ENCODE measurements at regions not wholly inside any gene's neighbourhood (a gene's known extent, or its start where the extent isn't known, plus 50 kb on each side); places are given as distances from the start of the nearest gene placed in this dataset.

GRCh38 chr18:39113790-39114189 is 1548.2 kb upstream of the CELF4 start:
- Mint-ChIP-seq H3K36me3 (ENCODE audit: insufficient read depth) (no peaks in the 10 kb centered on the region), H3K4me1 (no peaks in the 10 kb centered on the region), H3K4me3 (no peak overlapping the region), H3K27me3 (no peaks in the 10 kb centered on the region), H3K9me3 (peaks cover 13% of the 10 kb centered on the region), H3K27ac (ENCODE audit: low read depth) (no peak overlapping the region)
- ATAC-seq (replicated peaks; ENCODE audit: extremely low read depth, poor library complexity, severe bottlenecking) (no peak), DNase-seq (ENCODE audit: low spot score in 2 of 2) (no peak)

- no peak overlapping the region for H3K4me3 Mint-ChIP-seq
- no peaks in the 10 kb centered on the region for H3K27me3 Mint-ChIP-seq
- no peaks in the 10 kb centered on the region for H3K4me1 Mint-ChIP-seq
- peaks cover 18% of the 10 kb centered on the region for H3K9me3 Mint-ChIP-seq
- DNase-seq (ENCODE audit: low spot score in 2 of 2) = no peak
- H3K27ac Mint-ChIP-seq (ENCODE audit: low read depth) = no peak overlapping the region
- H3K36me3 Mint-ChIP-seq (ENCODE audit: insufficient read depth) = no peaks in the 10 kb centered on the region
- ATAC-seq (replicated peaks; ENCODE audit: extremely low read depth, poor library complexity, severe bottlenecking) = no peak
Measured at GRCh38 chr18:39105104-39105503, 1539.5 kb upstream of the CELF4 start.

GRCh38 chr18:39072970-39073369 is 1507.4 kb upstream of the CELF4 start:
- H3K9me3 Mint-ChIP-seq = peaks cover 6% of the 10 kb centered on the region
- no peaks in the 10 kb centered on the region for H3K36me3 Mint-ChIP-seq (ENCODE audit: insufficient read depth)
- H3K4me3 Mint-ChIP-seq = no peak overlapping the region
- H3K27me3 Mint-ChIP-seq = no peaks in the 10 kb centered on the region
- no peak overlapping the region for H3K27ac Mint-ChIP-seq (ENCODE audit: low read depth)
- no peaks in the 10 kb centered on the region for H3K4me1 Mint-ChIP-seq
- ATAC-seq (replicated peaks; ENCODE audit: extremely low read depth, poor library complexity, severe bottlenecking) = no peak
- DNase-seq (ENCODE audit: low spot score in 2 of 2) = no peak

- no peak for DNase-seq (ENCODE audit: low spot score in 2 of 2)
- Mint-ChIP-seq H3K4me1 (no peaks in the 10 kb centered on the region), H3K4me3 (no peak overlapping the region)
Measured at GRCh38 chr18:39062426-39062825, 1496.8 kb upstream of the CELF4 start.

GRCh38 chr18:39058386-39059000 is 1492.9 kb upstream of the CELF4 start:
- DNase-seq (ENCODE audit: low spot score in 2 of 2) (no peak), ATAC-seq (replicated peaks; ENCODE audit: extremely low read depth, poor library complexity, severe bottlenecking) (no peak)
- H3K4me3 Mint-ChIP-seq = no peak overlapping the region
- no peak overlapping the region for H3K27ac Mint-ChIP-seq (ENCODE audit: low read depth)
- H3K36me3 Mint-ChIP-seq (ENCODE audit: insufficient read depth) = no peaks in the 10 kb centered on the region
- H3K27me3 Mint-ChIP-seq = no peaks in the 10 kb centered on the region
- no peaks in the 10 kb centered on the region for H3K4me1 Mint-ChIP-seq
- H3K9me3 Mint-ChIP-seq = peaks cover 7% of the 10 kb centered on the region

More at GRCh38 chr18:39062426-39062825, 1496.8 kb upstream of the CELF4 start:
- no peak overlapping the region for H3K27ac Mint-ChIP-seq (ENCODE audit: low read depth)
- H3K36me3 Mint-ChIP-seq (ENCODE audit: insufficient read depth) = no peaks in the 10 kb centered on the region
- H3K9me3 Mint-ChIP-seq = peaks cover 25% of the 10 kb centered on the region
- no peaks in the 10 kb centered on the region for H3K27me3 Mint-ChIP-seq
- ATAC-seq (replicated peaks; ENCODE audit: extremely low read depth, poor library complexity, severe bottlenecking) = no peak

GRCh38 chr18:39057423-39058064 is 1491.9 kb upstream of the CELF4 start:
- Mint-ChIP-seq H3K36me3 (ENCODE audit: insufficient read depth) (no peaks in the 10 kb centered on the region), H3K4me1 (no peaks in the 10 kb centered on the region), H3K27ac (ENCODE audit: low read depth) (no peak overlapping the region), H3K27me3 (no peaks in the 10 kb centered on the region), H3K9me3 (peaks cover 10% of the 10 kb centered on the region), H3K4me3 (no peak overlapping the region)
- ATAC-seq (replicated peaks; ENCODE audit: extremely low read depth, poor library complexity, severe bottlenecking) (no peak), DNase-seq (ENCODE audit: low spot score in 2 of 2) (no peak)

GRCh38 chr18:39053571-39053970 is 1488.0 kb upstream of the CELF4 start:
- Mint-ChIP-seq H3K9me3 (peaks cover 14% of the 10 kb centered on the region), H3K27ac (ENCODE audit: low read depth) (no peak overlapping the region), H3K27me3 (no peaks in the 10 kb centered on the region), H3K36me3 (ENCODE audit: insufficient read depth) (no peaks in the 10 kb centered on the region), H3K4me3 (no peak overlapping the region), H3K4me1 (no peaks in the 10 kb centered on the region)
- DNase-seq (ENCODE audit: low spot score in 2 of 2) (no peak), ATAC-seq (replicated peaks; ENCODE audit: extremely low read depth, poor library complexity, severe bottlenecking) (no peak)

- no peak overlapping the region for H3K27ac Mint-ChIP-seq (ENCODE audit: low read depth)
- no peak overlapping the region for H3K4me3 Mint-ChIP-seq
- H3K9me3 Mint-ChIP-seq = peaks cover 14% of the 10 kb centered on the region
Measured at GRCh38 chr18:39051013-39051412, 1485.4 kb upstream of the CELF4 start.

GRCh38 chr18:39039813-39040212 is 1474.2 kb upstream of the CELF4 start:
- H3K9me3 Mint-ChIP-seq = peaks cover 6% of the 10 kb centered on the region
- H3K4me1 Mint-ChIP-seq = no peaks in the 10 kb centered on the region
- peaks cover 2% of the 10 kb centered on the region for H3K36me3 Mint-ChIP-seq (ENCODE audit: insufficient read depth)
- H3K27me3 Mint-ChIP-seq = no peaks in the 10 kb centered on the region
- H3K27ac Mint-ChIP-seq (ENCODE audit: low read depth) = no peak overlapping the region
- DNase-seq (ENCODE audit: low spot score in 2 of 2) (no peak), ATAC-seq (replicated peaks; ENCODE audit: extremely low read depth, poor library complexity, severe bottlenecking) (no peak)
- no peak overlapping the region for H3K4me3 Mint-ChIP-seq

More at GRCh38 chr18:39051013-39051412, 1485.4 kb upstream of the CELF4 start:
- no peaks in the 10 kb centered on the region for H3K36me3 Mint-ChIP-seq (ENCODE audit: insufficient read depth)
- no peaks in the 10 kb centered on the region for H3K27me3 Mint-ChIP-seq
- ATAC-seq (replicated peaks; ENCODE audit: extremely low read depth, poor library complexity, severe bottlenecking) (no peak), DNase-seq (ENCODE audit: low spot score in 2 of 2) (no peak)
- no peaks in the 10 kb centered on the region for H3K4me1 Mint-ChIP-seq

- H3K27ac Mint-ChIP-seq (ENCODE audit: low read depth) = no peak overlapping the region
- H3K4me1 Mint-ChIP-seq = no peaks in the 10 kb centered on the region
- ATAC-seq (replicated peaks; ENCODE audit: extremely low read depth, poor library complexity, severe bottlenecking) (no peak), DNase-seq (ENCODE audit: low spot score in 2 of 2) (no peak)
- no peak overlapping the region for H3K4me3 Mint-ChIP-seq
- H3K36me3 Mint-ChIP-seq (ENCODE audit: insufficient read depth) = no peaks in the 10 kb centered on the region
- peaks cover 6% of the 10 kb centered on the region for H3K9me3 Mint-ChIP-seq
- H3K27me3 Mint-ChIP-seq = no peaks in the 10 kb centered on the region
Measured at GRCh38 chr18:39037925-39038324, 1472.3 kb upstream of the CELF4 start.

- DNase-seq (ENCODE audit: low spot score in 2 of 2) (no peak), ATAC-seq (replicated peaks; ENCODE audit: extremely low read depth, poor library complexity, severe bottlenecking) (no peak)
- Mint-ChIP-seq H3K36me3 (ENCODE audit: insufficient read depth) (no peaks in the 10 kb centered on the region), H3K27ac (ENCODE audit: low read depth) (no peak overlapping the region), H3K4me3 (no peak overlapping the region), H3K9me3 (peaks cover 12% of the 10 kb centered on the region), H3K27me3 (no peaks in the 10 kb centered on the region), H3K4me1 (no peaks in the 10 kb centered on the region)
Measured at GRCh38 chr18:39033312-39033711, 1467.7 kb upstream of the CELF4 start.

GRCh38 chr18:39031647-39032046 is 1466.0 kb upstream of the CELF4 start:
- Mint-ChIP-seq H3K4me3 (no peak overlapping the region), H3K4me1 (no peaks in the 10 kb centered on the region), H3K27ac (ENCODE audit: low read depth) (no peak overlapping the region), H3K27me3 (no peaks in the 10 kb centered on the region), H3K9me3 (peaks cover 7% of the 10 kb centered on the region), H3K36me3 (ENCODE audit: insufficient read depth) (no peaks in the 10 kb centered on the region)
- ATAC-seq (replicated peaks; ENCODE audit: extremely low read depth, poor library complexity, severe bottlenecking) = no peak
- no peak for DNase-seq (ENCODE audit: low spot score in 2 of 2)

- H3K9me3 Mint-ChIP-seq = peaks cover 6% of the 10 kb centered on the region
- H3K27me3 Mint-ChIP-seq = no peaks in the 10 kb centered on the region
Measured at GRCh38 chr18:39030124-39030655, 1464.6 kb upstream of the CELF4 start.

More at GRCh38 chr18:39030124-39030655, 1464.6 kb upstream of the CELF4 start:
- Mint-ChIP-seq H3K4me3 (no peak overlapping the region), H3K27ac (ENCODE audit: low read depth) (no peak overlapping the region), H3K4me1 (no peaks in the 10 kb centered on the region), H3K36me3 (ENCODE audit: insufficient read depth) (no peaks in the 10 kb centered on the region)
- DNase-seq (ENCODE audit: low spot score in 2 of 2) (no peak), ATAC-seq (replicated peaks; ENCODE audit: extremely low read depth, poor library complexity, severe bottlenecking) (no peak)

Measured in central memory CD8-positive, alpha-beta T cell (primary cell).